HG03175 (cell line): ENCODE measurements at regions not wholly inside any gene's neighbourhood (a gene's known extent, or its start where the extent isn't known, plus 50 kb on each side); places are given as distances from the start of the nearest gene placed in this dataset.
"Not testable (repeated sequence)": the region's sequence is repeated elsewhere in the genome, so short reads cannot be mapped to it uniquely, and the experiment has no call there.

Source experiments
- ATAC-seq: cut with Tn5 transposase; IDR thresholded peaks from one replicate; pipeline ENCODE4 v1.9.1; 2021; ENCODE audit warnings: mild to moderate bottlenecking, moderate library complexity; ENCODE audit not compliant: unreplicated experiment

GRCh38 chr4:131724847-131725246 lies 1424.2 kb upstream of the PCDH10 start:
- ATAC-seq: not testable (repeated sequence)

- ATAC-seq: not testable (repeated sequence)
Observed at GRCh38 chr4:131725521-131725920, 1423.6 kb upstream of the PCDH10 start.

GRCh38 chr4:131726940-131727339 lies 1422.2 kb upstream of the PCDH10 start:
- not testable (repeated sequence) for ATAC-seq

GRCh38 chr4:131727418-131727817 lies 1421.7 kb upstream of the PCDH10 start:
- not testable (repeated sequence) for ATAC-seq

GRCh38 chr4:131729205-131729604 lies 1419.9 kb upstream of the PCDH10 start:
- ATAC-seq: not testable (repeated sequence)

GRCh38 chr4:131729716-131730398 lies 1419.2 kb upstream of the PCDH10 start:
- not testable (repeated sequence) for ATAC-seq

- not testable (repeated sequence) for ATAC-seq
Observed at GRCh38 chr4:131730574-131730973, 1418.5 kb upstream of the PCDH10 start.

- not testable (repeated sequence) for ATAC-seq
Observed at GRCh38 chr4:131732034-131732630, 1417.0 kb upstream of the PCDH10 start.

- not testable (repeated sequence) for ATAC-seq
Observed at GRCh38 chr4:131734321-131734720, 1414.8 kb upstream of the PCDH10 start.

GRCh38 chr4:131734851-131735385 lies 1414.2 kb upstream of the PCDH10 start:
- ATAC-seq: not testable (repeated sequence)

- not testable (repeated sequence) for ATAC-seq
Observed at GRCh38 chr4:131738991-131739390, 1410.1 kb upstream of the PCDH10 start.

GRCh38 chr4:131741836-131742235 lies 1407.3 kb upstream of the PCDH10 start:
- not testable (repeated sequence) for ATAC-seq

- not testable (repeated sequence) for ATAC-seq
Observed at GRCh38 chr4:131742536-131743205, 1406.4 kb upstream of the PCDH10 start.

GRCh38 chr4:131743348-131743747 lies 1405.7 kb upstream of the PCDH10 start:
- not testable (repeated sequence) for ATAC-seq

GRCh38 chr4:131747203-131747602 lies 1401.9 kb upstream of the PCDH10 start:
- ATAC-seq: not testable (repeated sequence)

GRCh38 chr4:131749224-131749623 lies 1399.9 kb upstream of the PCDH10 start:
- not testable (repeated sequence) for ATAC-seq

- not testable (repeated sequence) for ATAC-seq
Observed at GRCh38 chr4:131750006-131750405, 1399.1 kb upstream of the PCDH10 start.

GRCh38 chr4:131750469-131750868 lies 1398.6 kb upstream of the PCDH10 start:
- ATAC-seq: not testable (repeated sequence)

GRCh38 chr4:131762234-131762633 lies 1386.9 kb upstream of the PCDH10 start:
- not testable (repeated sequence) for ATAC-seq

GRCh38 chr4:131764730-131765129 lies 1384.4 kb upstream of the PCDH10 start:
- ATAC-seq: no peak

GRCh38 chr4:131774382-131774781 lies 1374.7 kb upstream of the PCDH10 start:
- not testable (repeated sequence) for ATAC-seq
